Left lung (tissue), 4 donors: ENCODE measurements at regions not wholly inside any gene's neighbourhood (a gene's known extent, or its start where the extent isn't known, plus 50 kb on each side); places are given as distances from the start of the nearest gene placed in this dataset.
A peak's percentile ranks its signal among the peaks of the same experiment; 100 is the strongest.
"Not testable (repeated sequence)": the region's sequence is repeated elsewhere in the genome, so short reads cannot be mapped to it uniquely, and the experiment has no call there.

Source experiments
- ATAC-seq: fragments of 200-7000 bp; cut with Tn5 transposase; one replicate; pipeline ENCODE4 v1.9.1; 2020; ENCODE audit warnings: moderate library complexity
- DNase-seq, 4 donors: peaks; one replicate each; pipeline ENCODE4 v3.0.0-alpha.2; 2013 to 2020
- H3K27ac ChIP-seq, 2 donors: fragments of 200-600 bp; sonication (generic) in 1 of 2; one replicate each; pipeline versions ENCODE4 v1.5.0 to v1.8.0; 2020 to 2021
- H3K27me3 ChIP-seq, 2 donors: fragments of 200-600 bp; sonication (generic) in 1 of 2; one replicate each; pipeline versions ENCODE4 v1.5.0 to v1.8.0; 2020 to 2021
- H3K36me3 ChIP-seq, 2 donors: fragments of 200-600 bp; sonication (generic) in 1 of 2; one replicate each; pipeline versions ENCODE4 v1.5.0 to v1.8.0; 2020 to 2021
- H3K4me1 ChIP-seq, 2 donors: fragments of 200-600 bp; one replicate each; pipeline ENCODE4 v1.8.0; 2021
- H3K4me3 ChIP-seq, 2 donors: fragments of 200-600 bp; sonication (generic) in 1 of 2; one replicate each; pipeline versions ENCODE4 v1.5.0 to v1.8.0; 2020 to 2021; ENCODE audit warnings: mild to moderate bottlenecking in 1 of 2
- H3K9me3 ChIP-seq, 2 donors: fragments of 200-600 bp; sonication (generic) in 1 of 2; one replicate each; pipeline versions ENCODE4 v1.5.0 to v1.8.0; 2020 to 2021
- CTCF ChIP-seq, 2 donors: fragments of 200-600 bp; sonication (generic) in 1 of 2; IDR thresholded peaks; one replicate each; pipeline versions ENCODE4 v1.5.0 to v1.8.0; 2021; ENCODE audit warnings: antibody characterized with exemption in 2 of 2
- intact Hi-C, 2 donors: fragments of 100-400 bp; cut with DNase I; formaldehyde crosslinking; loops; one replicate each; pipeline versions ENCODE4 v1.11.2 to v1.14.2; 2022
- donor health status: DM: no; HTN: yes; CAD: no.
- donor health status: DM: no; HTN: no; CAD: no.

- H3K4me3 ChIP-seq, result no peak overlapping the region
- intact Hi-C loops, result no loop called here
- no peak overlapping the region for H3K27ac ChIP-seq
- ATAC-seq (no peak), DNase-seq (no peak)
- TF ChIP-seq CTCF (IDR thresholded peaks at IDR 0.05), result no peak
- H3K27me3 ChIP-seq, result no peaks in the 10 kb centered on the region
- H3K4me1 ChIP-seq, result no peaks in the 10 kb centered on the region
- H3K36me3 ChIP-seq, result no peaks in the 10 kb centered on the region
- peaks cover 0 to 16% of the 10 kb centered on the region in 2 donors for H3K9me3 ChIP-seq
Measured at GRCh38 chr3:166580561-166580960, 743.3 kb upstream of the BCHE start.

GRCh38 chr3:166575161-166575560 lies 737.9 kb upstream of the BCHE start:
- no peaks in the 10 kb centered on the region for H3K4me1 ChIP-seq
- H3K36me3 ChIP-seq, result no peaks in the 10 kb centered on the region
- DNase-seq (peak in 1 of 4 donors; percentile 12), ATAC-seq (no peak)
- no peak overlapping the region for H3K27ac ChIP-seq
- no peak for TF ChIP-seq CTCF (IDR thresholded peaks at IDR 0.05)
- no peak overlapping the region for H3K4me3 ChIP-seq
- intact Hi-C loops, result no loop called here
- H3K27me3 ChIP-seq, result no peaks in the 10 kb centered on the region
- H3K9me3 ChIP-seq, result peaks cover 0 to 2% of the 10 kb centered on the region in 2 donors

GRCh38 chr3:166571686-166572085 lies 734.5 kb upstream of the BCHE start:
- DNase-seq, H3K27ac ChIP-seq, intact Hi-C loops, H3K9me3 ChIP-seq, H3K27me3 ChIP-seq, H3K4me3 ChIP-seq, H3K4me1 ChIP-seq, ATAC-seq, H3K36me3 ChIP-seq: not testable (repeated sequence)

GRCh38 chr3:166570102-166570501 lies 732.9 kb upstream of the BCHE start:
- H3K4me3 ChIP-seq, result no peak overlapping the region
- H3K36me3 ChIP-seq, result no peaks in the 10 kb centered on the region
- H3K27me3 ChIP-seq, result no peaks in the 10 kb centered on the region
- no peak for ATAC-seq
- TF ChIP-seq CTCF (IDR thresholded peaks at IDR 0.05), result no peak
- intact Hi-C loops, result no loop called here
- no peaks in the 10 kb centered on the region for H3K4me1 ChIP-seq
- H3K9me3 ChIP-seq, result peaks cover 0 to 2% of the 10 kb centered on the region in 2 donors
- no peak overlapping the region for H3K27ac ChIP-seq
- no peak for DNase-seq

GRCh38 chr3:166569589-166569988 lies 732.4 kb upstream of the BCHE start:
- Histone ChIP-seq H3K4me1 (no peaks in the 10 kb centered on the region), H3K27ac (no peak overlapping the region), H3K9me3 (peaks cover 0 to 2% of the 10 kb centered on the region in 2 donors), H3K36me3 (no peaks in the 10 kb centered on the region), H3K27me3 (no peaks in the 10 kb centered on the region), H3K4me3 (no peak overlapping the region)
- intact Hi-C loops, result no loop called here
- no peak for TF ChIP-seq CTCF (IDR thresholded peaks at IDR 0.05)
- DNase-seq, result no peak
- ATAC-seq, result no peak

GRCh38 chr3:166560253-166560652 lies 723.0 kb upstream of the BCHE start:
- H3K4me1 ChIP-seq, result no peaks in the 10 kb centered on the region
- TF ChIP-seq CTCF (IDR thresholded peaks at IDR 0.05), result no peak
- H3K9me3 ChIP-seq, result no peaks in the 10 kb centered on the region
- DNase-seq (no peak), ATAC-seq (no peak)
- H3K36me3 ChIP-seq, result no peaks in the 10 kb centered on the region
- intact Hi-C loops, result no loop called here
- no peak overlapping the region for H3K27ac ChIP-seq
- H3K27me3 ChIP-seq, result no peaks in the 10 kb centered on the region
- H3K4me3 ChIP-seq, result no peak overlapping the region
